ENCODE measurements at regions not wholly inside any gene's neighbourhood (a gene's known extent, or its start where the extent isn't known, plus 50 kb on each side); places are given as distances from the start of the nearest gene placed in this dataset.
"Not testable (repeated sequence)": the region's sequence is repeated elsewhere in the genome, so short reads cannot be mapped to it uniquely, and the experiment has no call there.

GRCh38 chr14:56351861-56352260 lies 227.7 kb upstream of the TMEM260 start:
- no peak for DNase-seq (ENCODE audit: low read depth)

GRCh38 chr14:56352999-56353398 lies 226.6 kb upstream of the TMEM260 start:
- no peak for DNase-seq (ENCODE audit: low read depth)

GRCh38 chr14:56357428-56357827 lies 222.2 kb upstream of the TMEM260 start:
- DNase-seq (ENCODE audit: low read depth), result no peak

GRCh38 chr14:56358275-56358674 lies 221.3 kb upstream of the TMEM260 start:
- DNase-seq (ENCODE audit: low read depth), result no peak

GRCh38 chr14:56358851-56359614 lies 220.6 kb upstream of the TMEM260 start:
- DNase-seq (ENCODE audit: low read depth), result no peak

DNA sequence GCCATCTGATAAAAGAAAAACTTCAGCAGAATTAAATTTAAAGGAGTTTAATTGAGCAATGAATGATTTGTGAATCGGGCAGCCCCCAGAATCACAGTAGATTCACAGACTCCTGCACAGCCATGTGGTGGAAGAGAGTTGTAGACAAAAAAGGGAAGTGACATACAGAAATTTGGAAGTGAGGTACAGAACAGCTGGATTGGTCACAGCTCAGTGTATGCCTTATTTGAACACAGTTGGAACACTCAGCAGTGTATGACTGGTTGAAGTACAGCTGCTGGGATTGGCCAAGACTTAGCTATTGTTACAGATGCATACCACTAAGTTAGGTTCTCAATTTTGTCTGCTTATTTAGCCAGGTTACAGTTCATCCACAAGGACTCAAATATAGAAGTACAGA lies 213.9 kb upstream of the TMEM260 start:
- not testable (repeated sequence) for DNase-seq (ENCODE audit: low read depth)

- DNase-seq (ENCODE audit: low read depth), result no peak
Observed at GRCh38 chr14:56367416-56367815, 212.2 kb upstream of the TMEM260 start.

DNA sequence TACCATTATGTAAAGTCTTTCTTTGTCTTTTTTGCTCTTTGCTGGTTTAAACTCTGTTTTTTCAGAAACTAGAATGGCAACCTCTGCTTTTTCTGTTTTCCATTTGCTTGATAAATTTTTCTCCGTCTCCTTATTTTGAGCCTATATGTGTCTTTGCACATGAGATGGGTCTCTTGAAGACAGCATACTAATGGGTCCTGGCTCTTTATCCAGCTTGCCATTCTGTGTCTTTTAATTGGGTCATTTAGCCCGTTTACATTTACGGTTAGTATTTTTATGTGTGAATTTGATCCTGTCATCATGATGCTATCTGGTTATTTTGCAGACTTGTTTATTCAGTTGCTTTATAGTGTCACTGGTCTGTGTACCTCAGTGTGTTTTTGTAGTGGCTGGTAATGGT lies 207.9 kb upstream of the TMEM260 start:
- DNase-seq (ENCODE audit: low read depth), result no peak

DNA sequence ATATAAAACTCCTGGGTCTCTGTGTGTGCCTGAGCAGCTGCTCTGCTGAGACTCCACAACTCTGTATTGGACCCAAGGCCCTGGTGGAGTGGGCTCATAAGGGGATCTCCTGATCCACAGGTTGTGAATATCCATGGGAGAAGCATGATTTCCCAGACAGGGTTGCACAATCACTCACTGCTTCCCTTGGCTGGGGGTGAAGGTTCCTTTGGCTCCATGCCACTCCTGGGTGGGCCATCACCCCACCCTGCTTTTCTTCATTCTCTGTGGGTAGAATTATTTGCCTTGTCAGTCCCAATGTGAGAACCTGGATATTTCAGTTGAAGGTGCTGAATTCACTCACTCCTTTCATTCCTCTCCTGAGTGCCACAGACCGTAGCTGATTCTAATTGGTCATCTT lies 205.2 kb upstream of the TMEM260 start:
- no peak for DNase-seq (ENCODE audit: low read depth)

DNA sequence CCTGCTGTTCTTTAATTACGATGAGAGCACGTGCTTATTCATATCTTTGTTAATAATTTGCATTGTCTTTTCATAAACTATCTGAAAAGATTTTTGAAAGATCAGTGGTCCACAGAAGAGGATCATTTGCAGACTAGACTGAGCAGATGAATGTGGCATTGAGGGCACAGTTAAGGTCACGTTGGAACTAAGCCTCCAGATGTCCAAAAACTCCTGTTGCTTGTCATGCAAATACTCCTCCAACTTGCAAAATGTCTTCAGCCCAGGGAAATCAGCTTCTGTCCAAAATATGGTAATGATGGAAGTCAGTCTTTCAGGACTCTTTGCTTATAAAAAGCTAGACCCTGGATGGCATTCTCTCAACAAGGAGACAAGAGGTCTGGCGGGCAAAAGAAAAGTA lies 201.6 kb upstream of the TMEM260 start:
- DNase-seq (ENCODE audit: low read depth), result no peak

DNA sequence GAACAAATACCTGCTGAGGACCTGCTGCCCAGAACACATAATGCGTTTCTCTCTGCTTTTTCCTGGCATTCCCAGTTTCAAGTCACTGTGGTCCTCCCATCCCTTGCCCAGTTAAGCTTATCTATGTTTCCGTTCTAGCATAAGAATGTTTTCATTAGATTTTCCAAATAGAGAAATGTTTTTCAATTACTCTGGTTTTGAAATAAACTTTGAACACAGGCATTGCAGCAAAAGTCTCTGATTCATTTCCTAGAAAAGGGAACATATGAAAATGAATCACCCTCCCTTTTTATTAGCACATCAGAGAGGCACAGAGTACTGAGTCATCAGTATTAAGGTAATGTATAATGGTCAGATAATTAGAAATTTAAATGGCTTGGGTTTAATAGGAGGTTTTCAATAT lies 201.1 kb upstream of the TMEM260 start:
- DNase-seq (ENCODE audit: low read depth), result no peak

GRCh38 chr14:56379956-56380355 lies 199.6 kb upstream of the TMEM260 start:
- DNase-seq (ENCODE audit: low read depth), result no peak

GRCh38 chr14:56386024-56386423 lies 193.6 kb upstream of the TMEM260 start:
- no peak for DNase-seq (ENCODE audit: low read depth)

DNA sequence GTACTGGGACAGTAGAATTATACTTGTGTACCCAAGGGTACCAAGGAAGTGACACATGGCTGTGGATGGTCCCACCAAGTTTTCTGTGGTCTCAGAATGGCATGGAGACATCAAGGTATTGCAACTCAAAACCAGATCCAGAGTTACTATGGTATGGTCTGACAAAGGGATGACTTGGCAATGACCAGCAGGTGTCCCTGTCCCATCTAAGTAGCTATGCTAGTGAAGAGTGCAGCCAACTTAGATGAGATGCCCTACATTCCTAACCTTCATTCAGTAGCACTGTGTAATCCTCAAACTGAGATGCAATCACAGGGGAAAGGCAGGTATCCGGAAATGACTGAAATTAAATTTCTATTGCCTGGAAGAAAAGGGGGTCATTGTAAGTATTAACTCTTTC lies 188.7 kb upstream of the TMEM260 start:
- DNase-seq (ENCODE audit: low read depth), result no peak

DNA sequence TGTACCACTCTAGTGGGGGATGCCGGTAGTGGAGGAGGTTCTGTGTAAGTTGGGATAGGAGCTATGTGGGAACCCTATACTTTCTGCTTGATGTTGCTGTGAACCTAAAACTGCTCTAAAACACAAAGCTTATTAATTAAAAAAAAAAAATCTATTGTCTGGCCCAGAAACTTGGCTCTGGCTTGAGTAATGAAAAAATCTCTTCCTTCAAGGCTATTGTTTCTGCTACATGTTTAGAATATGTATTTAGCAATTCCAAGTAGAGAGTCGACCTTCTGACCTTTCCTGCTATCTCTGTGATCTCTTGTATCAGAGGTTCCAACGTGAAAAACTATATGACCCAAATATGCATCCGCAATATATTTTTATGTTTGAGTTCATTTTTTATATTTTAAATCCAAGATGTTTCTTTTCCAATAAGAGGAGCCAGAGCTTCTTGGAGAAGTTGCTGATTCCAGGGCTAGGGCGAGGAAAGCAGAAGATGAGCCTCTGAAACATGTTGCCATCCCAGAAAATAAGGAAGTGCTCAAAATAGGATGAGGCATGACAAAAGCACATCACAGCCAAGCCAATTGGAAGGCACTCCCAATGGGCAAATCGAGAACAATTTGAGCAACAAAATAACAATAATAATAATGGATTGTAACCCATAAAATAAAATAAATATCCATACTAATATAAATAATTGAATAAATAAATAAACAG lies 184.6 kb upstream of the TMEM260 start:
- no peak for DNase-seq (ENCODE audit: low read depth)

DNA sequence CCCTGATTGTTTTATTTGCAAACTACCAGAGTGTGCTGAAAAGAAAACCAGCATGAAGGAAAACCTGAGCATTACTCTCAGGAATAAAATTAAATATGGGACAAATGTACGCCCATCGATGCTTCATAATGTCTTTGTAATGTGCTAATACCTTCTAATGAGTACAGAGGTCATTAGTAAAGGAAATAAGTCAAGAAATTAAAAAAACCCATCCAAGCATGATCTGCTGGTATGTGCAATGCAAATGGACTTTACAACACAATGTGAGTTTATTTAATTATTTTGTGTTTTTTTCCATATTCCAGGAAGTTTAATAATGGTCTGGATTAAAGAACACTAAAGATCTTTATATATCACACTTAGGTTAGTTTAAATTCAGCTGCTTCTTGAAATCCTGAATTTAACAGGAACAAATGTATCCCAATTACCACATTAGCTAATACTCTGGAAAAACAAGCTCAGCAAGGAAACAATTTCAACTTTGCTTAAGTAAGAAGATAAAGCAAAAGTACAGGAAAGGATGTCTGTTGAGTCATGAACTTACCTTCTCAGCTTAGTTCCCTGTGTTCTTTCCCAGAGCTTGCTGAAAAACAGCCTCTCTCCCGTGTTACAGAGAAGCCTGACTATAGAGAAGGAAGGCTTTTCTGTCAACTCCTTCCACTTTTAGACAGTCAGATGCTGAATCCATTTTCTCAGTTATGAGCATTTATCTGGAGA lies 179.3 kb upstream of the TMEM260 start:
- no peak for DNase-seq (ENCODE audit: low read depth)

DNA sequence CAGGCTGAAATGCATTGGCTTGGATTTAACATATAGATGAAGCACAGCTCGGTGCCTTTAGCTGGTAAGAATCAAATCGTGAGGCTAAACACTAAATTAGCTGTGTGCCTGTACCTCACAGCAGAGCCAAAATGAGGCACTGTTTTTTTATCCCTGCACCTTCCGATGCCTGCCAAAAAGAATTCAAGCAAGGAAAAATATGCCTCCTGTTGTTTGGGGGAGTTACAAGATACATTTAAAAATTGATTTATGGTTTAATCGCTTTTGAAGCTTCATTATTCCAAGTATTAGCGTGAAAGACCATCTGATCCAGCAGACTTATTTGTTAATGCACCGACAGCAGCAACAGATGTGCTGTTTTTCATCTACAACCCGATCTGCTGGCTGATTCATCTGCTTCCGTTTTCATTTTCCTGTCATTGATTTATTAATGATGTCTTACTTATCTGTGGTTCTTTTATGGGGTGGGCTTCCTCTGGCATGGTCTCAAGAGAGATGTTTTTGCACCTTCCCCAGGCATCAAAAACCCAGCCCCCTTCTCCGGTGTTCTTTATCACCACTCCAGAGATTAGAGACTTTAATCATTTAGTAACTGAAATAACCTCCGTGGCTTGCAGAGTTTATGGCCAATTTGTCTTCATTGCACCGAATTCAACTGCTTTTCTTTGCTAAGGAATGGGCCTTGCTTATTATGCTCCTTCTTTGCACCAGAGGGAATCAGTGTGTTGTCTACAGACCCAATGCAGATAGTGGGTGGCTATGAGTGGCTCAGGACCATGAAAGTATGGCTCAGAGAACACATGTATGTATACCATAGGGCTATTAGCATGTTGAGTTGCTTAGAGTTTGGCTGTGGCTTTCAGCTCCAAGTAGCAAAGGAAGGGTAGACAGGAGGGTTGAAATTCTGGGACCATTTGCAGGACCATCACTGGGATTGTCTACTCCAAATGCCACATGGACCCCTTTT lies 166.8 kb upstream of the TMEM260 start:
- DNase-seq (ENCODE audit: low read depth), result no peak

- no peak for DNase-seq (ENCODE audit: low read depth)
Observed at GRCh38 chr14:56413721-56414120, 165.9 kb upstream of the TMEM260 start.

GRCh38 chr14:56414236-56414635 lies 165.4 kb upstream of the TMEM260 start:
- DNase-seq (ENCODE audit: low read depth), result no peak

GRCh38 chr14:56416213-56416612 lies 163.4 kb upstream of the TMEM260 start:
- DNase-seq (ENCODE audit: low read depth), result no peak

GRCh38 chr14:56417173-56417572 lies 162.4 kb upstream of the TMEM260 start:
- DNase-seq (ENCODE audit: low read depth), result no peak

DNA sequence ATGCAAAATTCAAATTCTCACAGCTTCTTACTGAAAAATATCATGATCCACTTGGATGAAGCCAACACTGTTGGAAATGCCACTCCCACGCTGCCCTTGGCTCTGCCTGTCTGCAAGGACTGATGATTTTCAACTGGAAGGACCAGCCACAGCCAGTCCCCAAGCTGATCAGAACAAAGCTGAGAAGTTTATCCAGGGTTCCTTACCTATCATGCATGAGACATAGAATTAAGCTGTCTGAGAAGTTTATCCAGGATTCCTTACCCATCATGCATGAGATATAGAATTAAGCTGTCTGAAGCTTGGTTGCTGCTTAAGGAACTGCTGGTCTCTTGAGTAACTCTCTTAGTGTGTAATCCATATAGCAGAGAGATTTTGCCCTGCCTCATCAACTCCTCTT lies 159.8 kb upstream of the TMEM260 start:
- DNase-seq (ENCODE audit: low read depth), result no peak
